NCI-H1417 treated with DMSO at 0.1 percent for 48 hours (cell line): ENCODE measurements at regions not wholly inside any gene's neighbourhood (a gene's known extent, or its start where the extent isn't known, plus 50 kb on each side); places are given as distances from the start of the nearest gene placed in this dataset.

Source experiments
- DNase-seq: peaks from one replicate; lab custom pipeline; 2025; lab: John Stamatoyannopoulos, UW

- DNase-seq = no peak
Measured at GRCh38 chr7:10122551-10123100, 851.0 kb upstream of the PHF14 start.

- DNase-seq = no peak
Measured at GRCh38 chr7:10128748-10129147, 844.9 kb upstream of the PHF14 start.

GRCh38 chr7:10138087-10138854 lies 835.4 kb upstream of the PHF14 start:
- DNase-seq = no peak

DNA sequence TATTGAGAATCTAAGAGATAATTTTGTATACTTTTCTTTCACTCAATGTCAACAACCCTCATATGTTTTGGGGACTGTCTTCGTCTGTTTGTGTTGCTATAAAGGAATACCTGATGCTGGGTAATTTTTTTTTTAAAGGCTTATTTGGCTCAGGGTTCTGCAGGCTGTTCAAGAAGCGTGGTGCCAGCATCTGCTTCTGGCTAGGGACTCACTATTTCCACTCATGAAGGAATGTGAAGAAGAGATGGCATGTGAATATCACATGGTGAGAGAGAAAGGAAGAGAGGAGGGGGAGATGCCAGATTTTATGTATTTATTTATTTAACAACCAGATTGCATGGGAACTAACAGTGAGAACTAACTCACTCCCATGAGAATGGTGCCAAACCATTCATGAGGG lies 827.4 kb upstream of the PHF14 start:
- no peak for DNase-seq

- no peak for DNase-seq
Measured at GRCh38 chr7:10156972-10157371, 816.7 kb upstream of the PHF14 start.

GRCh38 chr7:10181996-10182395 lies 791.7 kb upstream of the PHF14 start:
- peak; percentile 12 for DNase-seq

GRCh38 chr7:10192074-10192473 lies 781.6 kb upstream of the PHF14 start:
- no peak for DNase-seq

GRCh38 chr7:10205696-10206095 lies 768.0 kb upstream of the PHF14 start:
- no peak for DNase-seq

DNA sequence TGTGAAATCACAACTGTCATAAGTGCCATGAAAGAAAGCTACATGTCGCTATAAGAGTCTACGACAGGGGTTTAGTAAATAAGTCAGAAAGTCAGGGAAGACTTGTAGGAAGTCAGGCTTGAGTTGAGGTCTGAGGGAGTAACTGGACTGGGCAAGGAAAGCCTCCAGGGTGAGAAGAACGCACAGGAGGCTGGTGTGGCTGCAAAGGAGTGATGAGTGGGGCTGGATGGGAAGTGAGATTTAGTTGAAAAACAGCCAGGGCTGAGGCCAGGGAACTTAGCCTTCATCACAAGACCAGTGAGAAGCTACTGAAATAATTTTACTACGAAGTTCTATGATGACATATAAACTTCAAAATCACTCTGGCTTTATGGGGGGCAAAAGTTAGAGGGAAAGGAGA lies 763.7 kb upstream of the PHF14 start:
- DNase-seq = no peak

DNA sequence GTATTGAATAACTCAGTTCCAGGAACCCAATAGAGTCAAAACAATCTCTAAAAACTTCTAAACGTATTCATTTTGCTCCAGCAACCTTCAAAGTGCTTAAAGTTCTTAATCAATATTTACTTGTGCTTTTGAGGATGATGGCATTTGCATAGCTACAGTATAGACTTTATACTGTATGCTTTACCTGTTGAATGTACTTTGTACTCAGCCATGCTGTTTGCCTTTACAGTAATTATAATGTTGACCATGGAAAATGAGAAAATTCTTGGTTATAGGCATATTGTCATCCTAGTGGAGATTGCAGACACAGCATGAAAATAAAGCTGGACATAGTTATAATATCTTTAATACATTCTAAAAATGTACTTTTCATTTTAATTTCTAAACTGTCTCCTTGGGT lies 762.7 kb upstream of the PHF14 start:
- no peak for DNase-seq

GRCh38 chr7:10211861-10212260 lies 761.8 kb upstream of the PHF14 start:
- no peak for DNase-seq

GRCh38 chr7:10212649-10213048 lies 761.0 kb upstream of the PHF14 start:
- DNase-seq = no peak

- no peak for DNase-seq
Measured at GRCh38 chr7:10216462-10216861, 757.2 kb upstream of the PHF14 start.

DNA sequence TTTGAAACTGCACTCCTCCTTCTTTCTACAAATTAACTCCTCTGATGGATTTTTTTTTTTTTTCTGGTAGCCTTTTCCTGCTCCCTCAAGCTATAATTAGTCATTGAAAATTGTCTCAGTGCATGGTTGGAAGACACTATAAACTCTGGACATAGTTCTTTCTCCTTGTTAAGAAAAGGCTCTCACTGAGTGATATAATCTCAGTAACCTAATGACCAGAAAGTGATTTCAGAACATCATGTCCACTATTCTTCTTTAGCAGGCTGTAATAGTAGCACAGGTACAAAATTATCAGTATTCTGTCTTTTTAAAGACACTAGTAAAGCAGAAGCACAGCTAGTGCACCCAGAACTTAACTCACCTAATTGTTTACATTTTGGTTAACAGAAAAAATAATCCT lies 752.6 kb upstream of the PHF14 start:
- no peak for DNase-seq

- DNase-seq = no peak
Measured at GRCh38 chr7:10222976-10223375, 750.7 kb upstream of the PHF14 start.

DNA sequence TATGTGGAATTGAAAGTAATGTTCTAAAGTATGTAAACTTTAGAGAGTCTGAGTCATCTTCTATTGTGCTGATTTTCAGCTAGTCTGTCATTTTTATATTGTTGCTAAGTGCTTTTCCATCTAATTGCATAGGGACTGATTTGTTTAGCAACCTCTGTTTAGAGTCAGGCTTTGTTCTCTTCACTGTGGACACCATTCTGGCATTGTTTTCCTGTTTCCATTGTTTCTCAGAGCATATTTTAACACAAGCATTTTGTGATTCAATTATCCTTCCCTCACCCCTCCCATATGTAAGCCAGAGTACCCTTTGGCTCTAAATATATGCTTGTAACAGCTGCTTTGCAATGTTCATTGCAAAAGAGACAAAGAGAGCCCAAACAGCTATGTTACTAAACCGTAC lies 748.4 kb upstream of the PHF14 start:
- DNase-seq = no peak

DNA sequence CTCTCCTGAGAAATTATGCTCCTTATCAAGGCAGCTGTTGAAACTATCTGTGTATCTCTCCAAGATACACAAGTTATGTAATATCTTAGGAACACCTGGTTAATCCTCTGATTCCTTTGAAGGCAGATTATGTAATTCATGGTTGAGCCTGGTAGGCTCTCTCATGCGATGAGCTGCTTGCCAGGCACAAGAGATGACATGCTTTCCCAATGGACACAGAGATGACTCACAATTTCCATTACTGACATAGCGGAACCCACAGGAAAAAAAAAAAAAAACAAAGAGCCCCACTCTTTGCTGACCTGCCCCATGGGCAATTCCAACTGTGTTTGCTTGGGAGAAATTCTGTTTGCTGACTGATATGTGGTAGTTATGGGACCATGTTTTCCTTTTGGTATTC lies 736.4 kb upstream of the PHF14 start:
- DNase-seq = no peak

DNA sequence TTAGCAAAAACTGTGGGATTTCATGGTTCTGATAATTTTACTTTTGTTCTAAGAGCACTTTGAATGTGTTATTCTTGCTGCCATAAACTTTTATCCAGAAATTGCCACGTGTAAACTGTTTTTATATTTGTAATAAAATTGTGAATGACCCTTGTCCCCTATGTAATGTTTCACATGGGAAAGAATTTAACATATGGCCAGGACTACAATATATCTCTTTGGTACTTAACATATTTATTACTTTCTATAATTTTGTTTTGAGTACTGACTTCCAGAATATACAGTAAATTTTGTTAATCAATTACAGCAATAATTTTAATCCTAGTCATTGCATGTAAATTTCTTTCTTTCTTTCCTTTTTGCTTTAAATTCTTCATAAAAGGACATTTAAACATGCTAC lies 735.0 kb upstream of the PHF14 start:
- no peak for DNase-seq

- peak; percentile 64 for DNase-seq
Measured at GRCh38 chr7:10239695-10240345, 733.9 kb upstream of the PHF14 start.

DNA sequence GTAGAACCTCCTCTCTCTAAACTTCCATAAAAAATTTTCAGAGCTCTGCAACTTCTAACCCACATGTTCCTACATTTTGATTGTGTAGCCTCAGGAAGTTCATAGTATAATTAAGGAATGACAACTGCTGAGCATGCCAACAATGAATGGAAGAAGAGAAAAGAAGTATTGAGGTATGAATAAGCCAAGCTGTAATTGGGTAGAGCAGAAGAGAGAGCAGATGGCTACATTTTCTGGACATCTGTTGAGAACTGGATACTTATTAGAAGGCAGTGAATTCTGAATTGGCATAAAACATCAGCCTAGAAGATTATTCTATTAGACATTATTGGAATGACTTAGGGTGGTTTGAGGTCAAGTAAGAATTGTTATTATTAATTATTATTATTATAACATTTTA lies 728.3 kb upstream of the PHF14 start:
- no peak for DNase-seq

- no peak for DNase-seq
Measured at GRCh38 chr7:10257438-10257837, 716.2 kb upstream of the PHF14 start.

GRCh38 chr7:10266976-10267375 lies 706.7 kb upstream of the PHF14 start:
- DNase-seq = no peak

- no peak for DNase-seq
Measured at GRCh38 chr7:10268034-10268433, 705.6 kb upstream of the PHF14 start.

- DNase-seq = no peak
Measured at GRCh38 chr7:10282909-10283308, 690.8 kb upstream of the PHF14 start.
